Neural progenitor cell (in vitro differentiated cells): ENCODE measurements at regions not wholly inside any gene's neighbourhood (a gene's known extent, or its start where the extent isn't known, plus 50 kb on each side); places are given as distances from the start of the nearest gene placed in this dataset.

Experiments
- EZH2 ChIP-seq: fragments of 200-600 bp; sonication (generic); IDR thresholded peaks from 2 replicates; pipeline ENCODE4 v1.6.1; 2017; ENCODE audit warnings: antibody characterized with exemption, mild to moderate bottlenecking, moderate library complexity
- EZH2phosphoT487 ChIP-seq: fragments of 200-600 bp; sonication (generic); IDR thresholded peaks from 2 replicates; pipeline ENCODE4 v1.6.1; 2017; ENCODE audit warnings: antibody characterized with exemption
- TF ChIP-seq, protein P1 (sequence below): fragments of 200-600 bp; sonication (generic); IDR thresholded peaks from 2 replicates; pipeline ENCODE4 v1.5.1; 2017; ENCODE audit warnings: antibody characterized with exemption, mild to moderate bottlenecking

GRCh38 chr10:60604342-60604741, 173.9 kb upstream of the CDK1 start:
- TF ChIP-seq EZH2phosphoT487 (no peak), EZH2 (no peak)
- TF ChIP-seq, protein P1, sequence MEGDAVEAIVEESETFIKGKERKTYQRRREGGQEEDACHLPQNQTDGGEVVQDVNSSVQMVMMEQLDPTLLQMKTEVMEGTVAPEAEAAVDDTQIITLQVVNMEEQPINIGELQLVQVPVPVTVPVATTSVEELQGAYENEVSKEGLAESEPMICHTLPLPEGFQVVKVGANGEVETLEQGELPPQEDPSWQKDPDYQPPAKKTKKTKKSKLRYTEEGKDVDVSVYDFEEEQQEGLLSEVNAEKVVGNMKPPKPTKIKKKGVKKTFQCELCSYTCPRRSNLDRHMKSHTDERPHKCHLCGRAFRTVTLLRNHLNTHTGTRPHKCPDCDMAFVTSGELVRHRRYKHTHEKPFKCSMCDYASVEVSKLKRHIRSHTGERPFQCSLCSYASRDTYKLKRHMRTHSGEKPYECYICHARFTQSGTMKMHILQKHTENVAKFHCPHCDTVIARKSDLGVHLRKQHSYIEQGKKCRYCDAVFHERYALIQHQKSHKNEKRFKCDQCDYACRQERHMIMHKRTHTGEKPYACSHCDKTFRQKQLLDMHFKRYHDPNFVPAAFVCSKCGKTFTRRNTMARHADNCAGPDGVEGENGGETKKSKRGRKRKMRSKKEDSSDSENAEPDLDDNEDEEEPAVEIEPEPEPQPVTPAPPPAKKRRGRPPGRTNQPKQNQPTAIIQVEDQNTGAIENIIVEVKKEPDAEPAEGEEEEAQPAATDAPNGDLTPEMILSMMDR: no peak
